AG20443 (cell line): ENCODE measurements at regions not wholly inside any gene's neighbourhood (a gene's known extent, or its start where the extent isn't known, plus 50 kb on each side); places are given as distances from the start of the nearest gene placed in this dataset.

ENCODE experiments used
- DNase-seq: peaks from one replicate; pipeline ENCODE4 v3.0.0; 2012; ENCODE audit warnings: low spot score, mixed read lengths

DNA sequence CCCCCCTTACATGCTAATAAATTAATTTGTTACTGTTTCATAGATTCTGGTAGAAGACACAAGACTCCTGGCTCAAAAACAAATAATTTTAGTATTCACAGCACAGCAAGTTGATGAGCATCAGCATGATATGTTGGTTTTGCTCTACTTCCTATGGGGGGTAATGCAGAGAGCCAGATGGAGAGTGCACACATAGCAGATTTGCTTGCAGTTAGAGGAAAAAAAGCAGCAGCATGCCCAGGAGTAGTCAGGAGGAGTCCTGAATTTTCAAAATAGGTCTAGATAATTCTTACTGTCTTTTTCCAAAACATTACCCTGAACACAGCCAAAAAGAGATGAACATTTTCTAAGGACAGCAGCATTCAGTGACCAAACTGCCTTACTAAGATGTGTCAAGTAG lies 261.3 kb downstream of the COX7C start:
- no peak for DNase-seq

DNA sequence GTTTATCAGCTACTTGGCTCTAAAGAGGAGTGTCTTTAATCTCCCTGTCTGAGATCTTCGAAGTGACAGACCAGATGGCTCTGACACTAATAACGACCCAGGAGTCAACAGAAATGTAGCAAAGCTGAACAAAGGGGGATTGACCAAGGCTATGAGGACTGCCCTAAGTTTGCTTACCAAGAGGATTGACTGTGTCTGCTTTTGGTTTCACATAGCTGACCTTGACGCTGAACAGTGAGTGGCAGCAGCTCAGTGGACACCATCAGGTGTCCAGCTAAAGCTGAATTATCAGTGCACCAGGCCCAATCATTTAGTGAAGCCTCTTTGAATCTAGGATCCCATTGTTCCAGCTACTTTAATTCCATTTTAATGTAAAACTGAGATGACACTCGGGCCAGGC lies 262.6 kb downstream of the COX7C start:
- DNase-seq: no peak

DNA sequence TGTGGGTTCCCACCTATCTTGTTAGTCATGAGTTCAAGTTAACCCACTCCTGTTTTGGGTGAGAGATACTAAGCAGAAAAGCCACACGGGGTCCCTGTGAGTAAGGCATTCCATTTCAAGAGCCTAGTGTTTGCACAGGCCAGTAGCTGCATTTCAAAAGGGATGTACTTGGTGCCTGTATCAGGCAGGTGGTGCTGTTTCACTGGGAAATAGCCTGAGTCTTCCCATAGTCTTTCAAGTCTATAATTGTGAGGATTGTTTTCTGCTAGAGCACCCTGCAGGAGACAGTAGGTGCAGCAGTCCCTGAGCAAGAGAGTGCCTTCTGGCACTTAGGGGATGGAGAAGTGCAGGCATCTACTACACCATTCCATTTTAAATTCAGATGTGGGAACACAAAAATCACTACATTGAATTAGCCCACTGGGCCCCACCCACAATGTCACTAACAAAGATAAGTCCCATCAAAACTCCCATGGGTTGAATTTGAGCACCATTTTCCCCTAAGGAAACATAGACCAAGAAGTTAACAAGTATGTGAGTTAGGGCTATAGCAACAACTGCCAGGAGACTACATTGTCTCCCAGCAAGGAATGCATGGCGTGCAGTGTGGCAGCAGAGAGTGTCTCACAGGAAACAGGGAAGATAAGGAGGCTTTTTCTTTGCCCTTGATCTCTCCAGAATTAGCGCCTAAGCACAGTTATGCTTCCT lies 263.2 kb downstream of the COX7C start:
- peak; percentile 81 for DNase-seq

GRCh38 chr5:86881493-86882090 lies 263.9 kb downstream of the COX7C start:
- DNase-seq: no peak

DNA sequence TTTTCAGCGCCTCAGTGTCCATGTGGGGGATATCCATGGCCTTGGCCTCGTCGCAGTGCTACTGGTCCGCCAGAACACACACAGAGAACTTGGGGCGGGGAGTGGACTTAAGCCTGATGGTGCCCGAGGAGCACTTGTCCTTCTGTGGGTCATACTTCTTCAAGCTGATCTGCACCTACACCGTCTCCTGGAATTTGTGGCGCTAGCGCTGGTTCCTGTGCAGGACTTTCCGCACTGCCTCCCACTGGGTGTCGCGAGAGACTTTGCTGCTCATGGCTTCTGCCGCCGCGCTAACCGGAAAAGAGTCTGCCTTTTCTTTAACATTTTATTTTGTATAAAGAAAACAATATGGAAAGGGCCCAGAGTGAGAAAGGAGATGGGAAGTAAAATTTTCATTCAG lies 266.9 kb downstream of the COX7C start:
- no peak for DNase-seq

DNA sequence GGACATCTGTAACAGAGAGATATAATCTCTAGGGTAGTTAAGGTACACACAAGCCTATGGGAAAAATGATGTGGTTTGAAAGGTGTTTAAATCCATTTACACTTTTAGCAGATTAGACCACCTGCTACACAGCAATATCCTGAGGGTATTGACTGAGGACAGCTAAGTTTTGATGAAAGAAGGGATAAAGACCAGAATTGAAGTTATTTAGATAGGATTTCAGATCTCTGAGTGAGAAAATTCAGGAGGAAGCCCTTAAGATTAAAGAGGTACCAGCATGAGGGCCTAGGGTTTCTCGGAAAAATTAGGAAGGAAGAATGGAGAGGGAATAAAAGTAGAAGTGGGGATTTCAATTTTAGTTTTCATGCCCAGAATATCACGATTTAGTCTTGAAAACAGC lies 267.3 kb downstream of the COX7C start:
- no peak for DNase-seq

DNA sequence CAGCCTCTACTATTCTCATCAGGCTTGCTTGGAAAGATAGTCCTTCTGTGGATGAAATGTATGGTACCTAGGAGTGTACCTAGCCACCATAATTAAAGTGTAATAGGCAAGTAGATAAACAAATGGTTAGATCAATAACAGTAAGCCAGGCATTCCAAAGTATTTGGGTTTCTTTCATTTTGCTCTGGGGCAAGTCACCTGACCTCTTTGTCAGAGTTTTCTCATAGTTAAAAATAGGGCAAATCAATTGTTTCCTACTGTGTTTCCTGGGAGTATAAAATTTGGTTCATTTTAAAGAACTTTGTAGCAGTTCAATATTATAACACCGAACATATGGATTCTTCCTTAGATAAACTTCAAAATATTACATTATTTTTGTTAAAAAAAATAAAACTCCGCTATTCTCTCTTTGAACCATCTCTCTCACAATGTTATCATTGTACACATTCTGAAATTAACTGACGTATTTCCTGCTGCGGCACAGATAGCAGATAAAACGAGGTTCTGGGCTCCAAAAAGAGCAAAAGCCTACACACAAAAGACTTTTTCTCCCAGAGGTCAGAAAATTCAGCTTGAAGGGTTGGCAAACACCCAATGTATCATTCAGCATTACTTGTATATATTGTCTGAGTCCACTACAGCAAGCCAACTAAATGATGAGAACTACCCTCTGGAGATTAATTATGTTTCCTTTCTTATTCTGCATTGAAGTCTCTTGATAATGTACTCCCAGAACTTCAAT lies 267.9 kb downstream of the COX7C start:
- DNase-seq: no peak

DNA sequence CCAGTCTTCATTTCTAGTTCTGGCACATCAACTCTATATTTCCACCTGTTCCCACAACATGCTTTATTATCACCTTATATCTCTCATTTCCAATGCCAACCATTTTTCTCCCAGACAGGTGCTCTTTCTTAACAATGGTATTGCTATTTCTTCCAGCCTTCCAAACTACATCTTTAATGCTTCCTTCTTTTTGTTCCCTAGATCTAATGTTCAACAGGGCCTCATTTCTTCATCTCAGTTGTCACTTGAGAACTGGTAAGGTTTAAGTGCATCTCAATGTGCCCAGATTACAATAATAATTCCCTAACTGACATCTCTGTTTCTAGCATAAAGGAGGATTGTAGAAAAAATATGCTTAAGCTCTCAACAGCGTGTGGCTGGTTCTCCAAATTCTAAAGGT lies 272.6 kb downstream of the COX7C start:
- DNase-seq: no peak

DNA sequence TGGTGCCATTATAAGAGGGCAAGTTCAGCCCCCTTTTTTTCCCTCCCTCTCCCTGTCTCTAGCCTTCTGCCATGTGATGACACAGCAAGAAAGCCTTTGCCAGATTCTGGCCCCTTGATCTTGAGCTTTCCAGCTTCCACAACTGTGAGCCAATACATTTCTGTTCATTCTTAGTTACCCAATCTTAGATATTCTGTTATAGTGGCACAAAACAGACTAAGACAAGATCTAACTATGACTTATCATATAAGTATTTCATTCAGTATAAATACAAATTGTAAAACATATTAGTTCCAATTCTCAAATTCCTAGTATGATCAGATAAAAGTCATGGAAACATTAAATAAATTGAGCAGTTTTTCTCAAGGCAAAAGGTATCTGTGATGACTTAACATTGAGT lies 276.3 kb downstream of the COX7C start:
- DNase-seq: no peak

- no peak for DNase-seq
Observed at GRCh38 chr5:86896916-86897315, 279.2 kb downstream of the COX7C start.

- peak; percentile 57 for DNase-seq
Observed at GRCh38 chr5:86909418-86910295, 291.9 kb downstream of the COX7C start.

- DNase-seq: peak; percentile 24
Observed at GRCh38 chr5:86917117-86917579, 299.4 kb downstream of the COX7C start.

DNA sequence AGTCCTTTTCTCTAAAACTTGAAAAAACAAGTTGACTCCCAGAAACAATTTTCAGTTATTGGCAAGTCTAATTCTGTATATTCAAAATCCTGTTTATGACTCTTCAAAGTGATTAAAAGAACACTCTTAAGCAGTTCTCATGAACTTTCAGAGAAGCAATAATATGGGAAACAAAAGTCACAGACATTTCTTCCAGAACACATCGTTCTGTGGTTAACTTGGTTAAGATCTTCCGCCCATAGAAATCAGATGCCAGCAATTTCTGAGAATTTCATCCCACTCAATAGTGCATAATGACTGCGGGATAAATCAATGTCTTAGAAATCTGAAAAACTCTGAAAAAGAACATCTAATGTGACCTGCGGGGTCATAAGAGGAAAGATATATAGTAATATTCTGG lies 300.5 kb downstream of the COX7C start:
- no peak for DNase-seq

DNA sequence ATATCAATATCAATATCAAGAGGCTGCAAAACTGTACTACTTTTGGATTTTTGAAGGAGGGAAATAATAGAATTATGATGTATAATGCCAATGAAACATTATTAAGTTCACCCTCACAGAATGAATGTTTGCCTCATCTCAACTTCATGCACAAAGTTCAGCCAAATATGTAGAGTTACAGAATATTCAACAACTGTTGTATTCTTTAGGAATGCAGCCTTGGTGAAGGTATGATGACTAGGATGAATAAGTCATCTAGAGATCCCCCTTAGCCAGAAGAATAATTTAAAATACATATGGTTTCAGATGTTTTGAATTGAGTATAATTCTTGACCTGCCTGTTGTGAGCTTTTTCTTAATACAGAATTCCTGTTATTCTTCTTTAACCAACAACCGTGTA lies 308.3 kb downstream of the COX7C start:
- DNase-seq: no peak

DNA sequence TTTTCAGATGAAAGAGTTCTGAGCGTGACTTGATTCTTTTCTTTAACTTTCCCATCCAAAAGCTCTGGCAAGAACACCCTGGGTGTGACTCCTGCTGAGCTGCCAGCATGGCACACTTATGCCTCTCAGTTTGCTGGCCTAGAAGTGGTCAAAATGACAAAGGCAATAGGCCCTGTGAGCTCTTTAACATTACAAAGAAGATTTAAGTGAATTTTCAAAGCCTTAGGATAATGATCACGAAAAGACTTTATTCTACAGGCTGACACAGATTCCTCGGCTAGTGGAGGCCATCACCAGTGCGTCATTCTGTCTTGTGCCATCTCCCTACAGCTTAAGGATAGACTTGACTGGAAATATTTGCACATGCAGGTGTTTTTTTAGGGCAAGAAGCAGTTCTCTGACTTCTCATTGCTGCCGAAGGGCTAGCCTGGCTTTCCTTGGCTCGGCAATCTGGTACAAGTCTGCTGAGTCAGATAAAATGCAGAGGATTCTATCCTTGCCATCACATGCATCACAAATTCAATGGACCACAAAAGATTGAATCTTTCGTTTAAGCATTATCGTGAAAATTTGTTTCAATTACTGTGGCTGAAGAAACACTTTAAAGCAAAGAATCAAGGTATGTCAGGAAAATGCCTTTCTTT lies 311.5 kb downstream of the COX7C start:
- no peak for DNase-seq

DNA sequence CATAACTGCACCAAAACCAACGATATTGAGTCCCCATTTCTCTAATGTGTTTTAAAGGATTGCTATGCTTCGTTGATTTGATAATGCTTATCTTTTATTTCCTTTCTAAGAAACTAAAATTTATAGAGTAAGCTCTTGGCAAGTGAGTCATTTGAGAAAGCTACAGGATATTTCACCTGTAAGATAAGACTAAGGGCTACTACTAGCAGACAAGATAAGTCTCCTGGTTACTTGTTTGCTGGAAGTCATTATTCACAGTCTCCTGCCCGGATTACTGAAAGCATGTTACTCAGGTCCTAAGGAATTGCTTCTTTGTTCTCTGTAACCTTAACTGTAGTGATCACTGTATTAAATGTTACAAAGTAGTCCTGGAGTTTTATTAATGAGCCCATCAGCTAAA lies 315.9 kb upstream of the RASA1 start:
- no peak for DNase-seq

DNA sequence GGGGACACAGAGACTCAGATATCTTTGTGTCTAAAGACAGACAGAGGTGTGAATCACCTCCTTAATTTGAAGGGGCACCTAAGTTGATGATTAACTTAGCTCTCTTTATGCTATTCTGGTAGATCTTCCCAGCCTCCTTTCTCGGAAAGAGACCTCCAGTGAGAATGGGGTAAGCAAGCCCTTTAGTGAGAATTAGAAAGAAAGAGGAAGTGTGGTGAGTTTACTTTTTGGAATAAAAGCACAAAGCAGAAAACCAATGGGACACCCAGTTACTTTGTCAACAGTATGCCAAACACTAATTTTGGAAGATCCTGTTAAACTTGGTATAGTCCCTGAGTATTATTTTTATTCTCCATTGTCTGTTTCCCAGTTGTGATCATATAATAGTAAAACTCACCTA lies 302.8 kb upstream of the RASA1 start:
- DNase-seq: no peak

DNA sequence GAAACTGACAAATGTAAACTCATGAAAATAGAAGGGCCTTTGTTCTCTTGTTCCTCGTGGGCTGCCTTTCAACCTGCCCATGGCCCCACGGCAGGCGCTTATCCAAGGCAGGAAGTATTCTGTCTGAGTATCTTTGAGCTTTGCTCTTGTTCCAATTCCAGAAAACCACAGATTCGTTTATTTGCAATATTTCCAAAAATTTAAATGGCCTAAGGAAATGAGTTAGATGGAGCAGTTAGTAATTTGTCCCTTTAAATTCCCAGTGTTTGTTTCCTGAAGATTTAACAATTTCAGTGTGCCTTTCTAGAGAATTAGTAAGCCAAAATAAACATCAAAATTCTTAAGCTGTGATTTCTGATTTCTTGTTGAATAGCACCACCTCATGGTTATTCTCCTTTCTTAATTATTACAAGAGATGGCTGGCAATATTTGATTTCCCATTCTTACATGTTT lies 299.4 kb upstream of the RASA1 start:
- peak; percentile 40 for DNase-seq

GRCh38 chr5:86970361-86970760 lies 297.3 kb upstream of the RASA1 start:
- DNase-seq: no peak

- peak; percentile 26 for DNase-seq
Observed at GRCh38 chr5:86971034-86971571, 296.6 kb upstream of the RASA1 start.

GRCh38 chr5:86974955-86975354 lies 292.7 kb upstream of the RASA1 start:
- DNase-seq: no peak
